ENCODE measurements at regions not wholly inside any gene's neighbourhood (a gene's known extent, or its start where the extent isn't known, plus 50 kb on each side); places are given as distances from the start of the nearest gene placed in this dataset.
"Not testable (repeated sequence)": the region's sequence is repeated elsewhere in the genome, so short reads cannot be mapped to it uniquely, and the experiment has no call there.

DNA sequence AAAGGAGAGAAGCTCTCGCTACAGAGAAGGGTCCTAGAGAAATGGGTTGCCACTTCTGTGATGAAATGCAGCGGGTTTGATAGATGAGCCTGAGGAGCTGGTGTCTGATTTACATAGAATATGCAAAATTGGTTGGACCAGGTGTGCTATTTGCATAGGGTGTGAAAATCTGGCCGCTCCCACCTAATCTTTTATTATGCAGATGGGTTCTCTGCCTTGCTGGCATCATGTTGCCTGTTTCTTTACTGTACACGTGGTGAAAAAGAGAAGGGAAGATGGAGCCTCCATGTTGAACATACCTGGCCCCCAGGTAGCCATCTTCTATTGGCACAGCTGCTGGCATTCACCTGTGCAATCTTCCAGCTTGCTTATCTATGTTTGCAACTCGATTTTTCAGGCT lies 212.2 kb downstream of the ANKRD7 start:
- H3K27me3 ChIP-seq (ENCODE audit: control insufficient read depth in 3 of 3, insufficient read depth in 3 of 3, low read length in 2 of 3) = no peaks in the 10 kb centered on the region
- H3K36me3 ChIP-seq (ENCODE audit: control insufficient read depth in 4 of 4, insufficient read depth in 4 of 4, low read length in 4 of 4) = no peaks in the 10 kb centered on the region
- peaks cover 0 to 15% (median 3%) of the 10 kb centered on the region in 4 donors for H3K9me3 ChIP-seq (ENCODE audit: control insufficient read depth in 4 of 4, insufficient read depth in 3 of 4, low read length in 3 of 4)
- H3K4me3 ChIP-seq = no peak overlapping the region
- H3K27ac ChIP-seq (ENCODE audit: low read depth in 1 of 2, low read length in 1 of 2) = no peak overlapping the region
- ATAC-seq (ENCODE audit: insufficient read depth, low FRiP score) (no peak), DNase-seq (no peak)
- no peak overlapping the region for H3K9ac ChIP-seq (ENCODE audit: insufficient read depth in 1 of 2, low read length in 2 of 2)
- TF ChIP-seq, protein P1, sequence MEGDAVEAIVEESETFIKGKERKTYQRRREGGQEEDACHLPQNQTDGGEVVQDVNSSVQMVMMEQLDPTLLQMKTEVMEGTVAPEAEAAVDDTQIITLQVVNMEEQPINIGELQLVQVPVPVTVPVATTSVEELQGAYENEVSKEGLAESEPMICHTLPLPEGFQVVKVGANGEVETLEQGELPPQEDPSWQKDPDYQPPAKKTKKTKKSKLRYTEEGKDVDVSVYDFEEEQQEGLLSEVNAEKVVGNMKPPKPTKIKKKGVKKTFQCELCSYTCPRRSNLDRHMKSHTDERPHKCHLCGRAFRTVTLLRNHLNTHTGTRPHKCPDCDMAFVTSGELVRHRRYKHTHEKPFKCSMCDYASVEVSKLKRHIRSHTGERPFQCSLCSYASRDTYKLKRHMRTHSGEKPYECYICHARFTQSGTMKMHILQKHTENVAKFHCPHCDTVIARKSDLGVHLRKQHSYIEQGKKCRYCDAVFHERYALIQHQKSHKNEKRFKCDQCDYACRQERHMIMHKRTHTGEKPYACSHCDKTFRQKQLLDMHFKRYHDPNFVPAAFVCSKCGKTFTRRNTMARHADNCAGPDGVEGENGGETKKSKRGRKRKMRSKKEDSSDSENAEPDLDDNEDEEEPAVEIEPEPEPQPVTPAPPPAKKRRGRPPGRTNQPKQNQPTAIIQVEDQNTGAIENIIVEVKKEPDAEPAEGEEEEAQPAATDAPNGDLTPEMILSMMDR (IDR thresholded peaks at IDR 0.05; ENCODE audit: control extremely low read depth, extremely low read depth) = no peak
- H3K4me1 ChIP-seq (ENCODE audit: control insufficient read depth in 5 of 5, insufficient read depth in 5 of 5, low read length in 5 of 5) = no peaks in the 10 kb centered on the region
- WGBS, 2 donors = 62 to 66% methylated on average over 5 of the region's 5 CpGs

DNA sequence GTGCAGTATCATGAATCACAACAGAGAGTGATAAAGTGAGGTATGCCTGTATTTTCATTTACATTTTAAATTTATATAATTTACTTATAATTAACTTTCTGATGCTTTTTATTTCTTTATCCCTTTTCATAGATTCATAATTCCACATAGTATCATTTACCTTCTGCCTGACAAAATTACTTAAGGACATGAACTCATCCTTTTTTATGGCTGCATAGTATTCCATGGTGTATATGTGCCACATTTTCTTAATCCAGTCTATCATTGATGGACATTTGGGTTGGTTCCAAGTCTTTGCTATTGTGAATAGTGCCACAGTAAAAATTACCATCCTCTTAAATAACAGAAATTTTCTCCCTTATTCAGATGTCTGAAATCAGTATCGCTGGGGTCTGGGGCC lies 224.5 kb downstream of the ANKRD7 start:
- 96 to 97% methylated on average over 1 of the region's 1 CpG for WGBS, 2 donors
- not testable (repeated sequence) for H3K4me1 ChIP-seq (ENCODE audit: control insufficient read depth in 5 of 5, insufficient read depth in 5 of 5, low read length in 5 of 5); H3K36me3 ChIP-seq (ENCODE audit: control insufficient read depth in 4 of 4, insufficient read depth in 4 of 4, low read length in 4 of 4); ATAC-seq (ENCODE audit: insufficient read depth, low FRiP score); H3K27me3 ChIP-seq (ENCODE audit: control insufficient read depth in 3 of 3, insufficient read depth in 3 of 3, low read length in 2 of 3); H3K9me3 ChIP-seq (ENCODE audit: control insufficient read depth in 4 of 4, insufficient read depth in 3 of 4, low read length in 3 of 4); H3K27ac ChIP-seq (ENCODE audit: low read depth in 1 of 2, low read length in 1 of 2); DNase-seq; H3K9ac ChIP-seq (ENCODE audit: insufficient read depth in 1 of 2, low read length in 2 of 2); H3K4me3 ChIP-seq

DNA sequence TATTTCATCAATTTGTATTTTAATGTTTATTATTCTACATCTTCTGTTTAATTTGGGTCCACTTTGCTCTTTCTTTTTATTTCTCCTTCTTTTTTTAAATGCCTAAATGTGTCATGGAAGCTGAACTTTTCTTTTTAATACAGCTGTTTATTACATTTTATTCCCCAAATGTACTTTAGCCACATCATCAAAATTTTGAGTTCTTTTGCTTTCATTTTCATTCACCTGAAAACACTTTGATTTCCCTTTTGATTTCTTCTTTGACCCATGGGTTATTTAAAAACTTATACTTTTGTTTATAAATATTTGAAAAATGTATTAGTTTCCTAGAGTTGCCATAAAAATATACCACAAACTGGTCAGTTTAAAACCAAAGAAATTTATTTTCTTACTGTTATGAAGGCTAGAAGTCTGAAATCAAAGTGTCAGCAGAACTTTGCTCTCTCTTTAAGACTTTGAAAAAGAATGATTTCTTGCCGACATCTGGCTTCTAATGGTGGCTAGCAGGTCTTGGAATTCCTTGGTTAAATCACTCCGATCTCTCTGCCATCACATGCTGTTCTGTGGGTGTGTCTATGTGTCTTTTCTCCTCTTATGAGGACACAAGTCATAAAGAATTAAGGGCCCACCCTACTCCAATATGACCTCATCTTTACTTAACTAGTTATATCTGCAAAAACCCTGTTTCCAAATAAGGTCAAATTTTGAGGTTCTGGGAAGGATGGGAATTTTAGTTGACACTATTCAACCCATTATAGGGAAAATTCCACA lies 225.5 kb downstream of the ANKRD7 start:
- no peak for ATAC-seq (ENCODE audit: insufficient read depth, low FRiP score)
- WGBS, 2 donors = 82% methylated on average over 2 of the region's 2 CpGs
- TF ChIP-seq, protein P1 (IDR thresholded peaks at IDR 0.05; ENCODE audit: control extremely low read depth, extremely low read depth) = no peak

DNA sequence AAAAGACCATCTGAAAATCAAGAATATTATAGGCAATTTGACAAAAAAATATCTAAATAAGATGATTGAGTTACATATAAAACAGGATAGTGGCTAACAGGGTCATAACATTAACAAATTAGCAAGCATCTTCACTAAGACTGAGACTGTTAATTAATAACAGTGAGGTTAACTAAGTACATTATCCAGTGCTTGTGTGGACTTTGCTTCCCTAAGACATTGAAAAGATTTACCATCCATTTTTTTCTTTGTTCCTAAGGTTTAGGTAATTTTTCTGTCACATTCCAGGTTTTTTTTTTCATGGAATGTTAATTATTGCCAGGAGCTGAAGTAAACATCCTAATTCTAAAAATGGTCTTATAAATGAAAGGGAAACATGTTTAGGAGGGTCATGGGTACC lies 227.6 kb downstream of the ANKRD7 start:
- Histone ChIP-seq H3K9me3 (ENCODE audit: control insufficient read depth in 4 of 4, insufficient read depth in 3 of 4, low read length in 3 of 4) (no peaks in the 10 kb centered on the region), H3K4me3 (no peak overlapping the region), H3K36me3 (ENCODE audit: control insufficient read depth in 4 of 4, insufficient read depth in 4 of 4, low read length in 4 of 4) (no peaks in the 10 kb centered on the region), H3K27ac (ENCODE audit: low read depth in 1 of 2, low read length in 1 of 2) (no peak overlapping the region), H3K27me3 (ENCODE audit: control insufficient read depth in 3 of 3, insufficient read depth in 3 of 3, low read length in 2 of 3) (no peaks in the 10 kb centered on the region), H3K4me1 (ENCODE audit: control insufficient read depth in 5 of 5, insufficient read depth in 5 of 5, low read length in 5 of 5) (no peaks in the 10 kb centered on the region), H3K9ac (ENCODE audit: insufficient read depth in 1 of 2, low read length in 2 of 2) (no peak overlapping the region)
- TF ChIP-seq, protein P1 (IDR thresholded peaks at IDR 0.05; ENCODE audit: control extremely low read depth, extremely low read depth) = no peak
- ATAC-seq (ENCODE audit: insufficient read depth, low FRiP score) = no peak
- DNase-seq = no peak

More for the DNA sequence above, 225.5 kb downstream of the ANKRD7 start:
- Histone ChIP-seq H3K27ac (ENCODE audit: low read depth in 1 of 2, low read length in 1 of 2) (no peak overlapping the region), H3K36me3 (ENCODE audit: control insufficient read depth in 4 of 4, insufficient read depth in 4 of 4, low read length in 4 of 4) (no peaks in the 10 kb centered on the region), H3K4me1 (ENCODE audit: control insufficient read depth in 5 of 5, insufficient read depth in 5 of 5, low read length in 5 of 5) (no peaks in the 10 kb centered on the region), H3K9ac (ENCODE audit: insufficient read depth in 1 of 2, low read length in 2 of 2) (no peak overlapping the region), H3K4me3 (no peak overlapping the region), H3K27me3 (ENCODE audit: control insufficient read depth in 3 of 3, insufficient read depth in 3 of 3, low read length in 2 of 3) (no peaks in the 10 kb centered on the region), H3K9me3 (ENCODE audit: control insufficient read depth in 4 of 4, insufficient read depth in 3 of 4, low read length in 3 of 4) (no peaks in the 10 kb centered on the region)
- no peak for DNase-seq
